GM21825 (cell line): ENCODE measurements at regions not wholly inside any gene's neighbourhood (a gene's known extent, or its start where the extent isn't known, plus 50 kb on each side); places are given as distances from the start of the nearest gene placed in this dataset.
"Not testable (repeated sequence)": the region's sequence is repeated elsewhere in the genome, so short reads cannot be mapped to it uniquely, and the experiment has no call there.

ENCODE experiments used
- ATAC-seq: cut with Tn5 transposase; IDR thresholded peaks from one replicate; pipeline ENCODE4 v1.9.1; 2021; ENCODE audit warnings: mild to moderate bottlenecking, moderate library complexity; ENCODE audit not compliant: unreplicated experiment

GRCh38 chr14:88929656-88930436 lies 105.4 kb downstream of the TTC8 start:
- no peak for ATAC-seq

- no peak for ATAC-seq
These were observed 107.1 kb downstream of the TTC8 start for GRCh38 chr14:88931321-88932110.

GRCh38 chr14:88933191-88933590 lies 108.7 kb downstream of the TTC8 start:
- ATAC-seq: no peak

- ATAC-seq: no peak
These were observed 109.9 kb downstream of the TTC8 start for GRCh38 chr14:88934351-88934806.

GRCh38 chr14:88935083-88935482 lies 110.6 kb downstream of the TTC8 start:
- ATAC-seq: no peak

- ATAC-seq: no peak
These were observed 113.3 kb downstream of the TTC8 start for GRCh38 chr14:88937706-88938105.

- ATAC-seq: no peak
These were observed 116.2 kb downstream of the TTC8 start for GRCh38 chr14:88940671-88941070.

GRCh38 chr14:88941414-88941813 lies 117.0 kb downstream of the TTC8 start:
- no peak for ATAC-seq

GRCh38 chr14:88947646-88948598 lies 123.5 kb downstream of the TTC8 start:
- ATAC-seq: no peak

- ATAC-seq: no peak
These were observed 125.6 kb downstream of the TTC8 start for GRCh38 chr14:88950069-88950468.

GRCh38 chr14:88951370-88951769 lies 126.9 kb downstream of the TTC8 start:
- ATAC-seq: no peak

GRCh38 chr14:88952901-88953300 lies 128.4 kb downstream of the TTC8 start:
- ATAC-seq: no peak

GRCh38 chr14:88955455-88955854 lies 131.0 kb downstream of the TTC8 start:
- no peak for ATAC-seq

GRCh38 chr14:88960496-88960895 lies 136.0 kb downstream of the TTC8 start:
- ATAC-seq: no peak

- ATAC-seq: no peak
These were observed 136.8 kb downstream of the TTC8 start for GRCh38 chr14:88961214-88961613.

- no peak for ATAC-seq
These were observed 137.9 kb downstream of the TTC8 start for GRCh38 chr14:88962356-88962755.

- no peak for ATAC-seq
These were observed 142.8 kb downstream of the TTC8 start for GRCh38 chr14:88967299-88967698.

- no peak for ATAC-seq
These were observed 150.8 kb downstream of the TTC8 start for GRCh38 chr14:88975043-88975830.

GRCh38 chr14:88975926-88976325 lies 151.5 kb downstream of the TTC8 start:
- ATAC-seq: no peak

GRCh38 chr14:88980907-88981306 lies 156.5 kb downstream of the TTC8 start:
- not testable (repeated sequence) for ATAC-seq
